ENCODE measurements at regions not wholly inside any gene's neighbourhood (a gene's known extent, or its start where the extent isn't known, plus 50 kb on each side); places are given as distances from the start of the nearest gene placed in this dataset.

DNA sequence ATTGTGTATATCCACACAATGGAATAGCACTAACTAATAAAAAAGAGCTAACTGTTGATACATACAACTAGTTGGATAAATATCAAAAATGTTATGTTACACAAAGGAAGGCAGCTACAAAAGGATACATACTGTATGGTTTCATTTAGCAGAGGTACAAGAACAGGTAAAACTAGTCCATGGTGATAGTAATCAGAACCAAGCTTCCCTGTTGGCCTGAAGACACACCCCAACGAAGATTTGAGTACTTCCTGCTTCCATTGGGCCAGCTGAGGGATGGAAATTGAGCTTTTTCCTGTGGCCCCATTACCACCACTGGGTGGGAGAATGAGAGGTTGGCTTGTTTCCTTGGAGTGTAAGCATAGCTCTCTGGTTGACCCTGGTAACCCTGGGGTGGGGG is 117.3 kb upstream of the CADPS start:
- CTCF ChIA-PET (ENCODE audit: unreplicated experiment), result no interaction called here
- H3K9me3 ChIP-seq (ENCODE audit: low read length), result no peaks in the 10 kb centered on the region
- H3K36me3 ChIP-seq (ENCODE audit: insufficient read depth, low read length), result no peaks in the 10 kb centered on the region
- no peak overlapping the region for H3K4me3 ChIP-seq (ENCODE audit: low read depth, low read length, poor library complexity, severe bottlenecking)
- no TSS peak for BruUV-seq (replicated peaks)
- H4K20me1 ChIP-seq (ENCODE audit: insufficient read depth, low read length), result no peaks in the 10 kb centered on the region
- H3K79me2 ChIP-seq (ENCODE audit: insufficient read depth, low read depth, low read length), result no peaks in the 10 kb centered on the region
- H3K9me2 ChIP-seq (ENCODE audit: insufficient read depth, low read length), result no peaks in the 10 kb centered on the region
- no peaks in the 10 kb centered on the region for H3K4me1 ChIP-seq (ENCODE audit: insufficient read depth, low read length, poor library complexity, severe bottlenecking)
- intact Hi-C loops (cut with micrococcal nuclease; ENCODE audit: unreplicated experiment), result no loop called here
- no peak overlapping the region for H2AFZ ChIP-seq (ENCODE audit: low read length)
- H3K27ac ChIP-seq (ENCODE audit: low read depth, low read length, poor library complexity, severe bottlenecking), result no peak overlapping the region
- POLR2A ChIA-PET, result interaction anchor here (0.9 to 1.0 kb wide), 2 partner anchors 13 to 17 kb away, joined by 3 read pairs; no protein-coding TSS in a partner anchor
- TF ChIP-seq EZH2phosphoT487 (IDR thresholded peaks at IDR 0.05; ENCODE audit: borderline replicate concordance, low read depth, low read length) (no peak), CTCF (conservative IDR thresholded peaks at IDR 0.05; ENCODE audit: low read length) (no peak)
- DNase-seq (ENCODE audit: low spot score), result no peak
- H3K4me2 ChIP-seq (ENCODE audit: low read length), result no peak overlapping the region

DNA sequence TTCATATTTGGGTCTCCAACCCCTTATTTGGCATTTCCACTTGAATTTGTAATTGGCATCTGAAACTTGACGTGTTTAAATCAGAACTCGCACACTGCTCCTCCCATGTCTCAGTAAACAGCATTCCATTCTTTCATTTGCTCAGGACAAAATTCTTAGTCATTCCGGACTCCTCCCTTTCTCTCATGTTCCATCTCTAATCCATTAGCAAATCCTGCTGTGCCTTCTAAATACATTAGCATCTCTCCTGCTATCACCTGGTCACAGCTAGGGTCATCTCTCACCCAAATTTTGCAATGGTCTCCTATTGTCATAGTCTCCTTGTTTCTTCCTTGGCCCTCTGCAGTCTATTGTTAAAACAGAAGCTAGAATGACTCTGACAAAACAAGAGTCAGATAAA is 119.9 kb upstream of the CADPS start:
- H3K4me3 ChIP-seq (ENCODE audit: low read depth, low read length, poor library complexity, severe bottlenecking), result no peak overlapping the region
- H3K79me2 ChIP-seq (ENCODE audit: insufficient read depth, low read depth, low read length), result no peaks in the 10 kb centered on the region
- H3K4me2 ChIP-seq (ENCODE audit: low read length), result no peak overlapping the region
- no peak for DNase-seq (ENCODE audit: low spot score)
- no peaks in the 10 kb centered on the region for H3K9me2 ChIP-seq (ENCODE audit: insufficient read depth, low read length)
- H3K4me1 ChIP-seq (ENCODE audit: insufficient read depth, low read length, poor library complexity, severe bottlenecking), result no peaks in the 10 kb centered on the region
- H3K27ac ChIP-seq (ENCODE audit: low read depth, low read length, poor library complexity, severe bottlenecking), result no peak overlapping the region
- no peaks in the 10 kb centered on the region for H3K36me3 ChIP-seq (ENCODE audit: insufficient read depth, low read length)
- intact Hi-C loops (cut with micrococcal nuclease; ENCODE audit: unreplicated experiment), result no loop called here
- POLR2A ChIA-PET, result no interaction called here
- TF ChIP-seq CTCF (conservative IDR thresholded peaks at IDR 0.05; ENCODE audit: low read length) (no peak), EZH2phosphoT487 (IDR thresholded peaks at IDR 0.05; ENCODE audit: borderline replicate concordance, low read depth, low read length) (no peak)
- no TSS peak for BruUV-seq (replicated peaks)
- no peaks in the 10 kb centered on the region for H3K9me3 ChIP-seq (ENCODE audit: low read length)
- CTCF ChIA-PET (ENCODE audit: unreplicated experiment), result no interaction called here
- H4K20me1 ChIP-seq (ENCODE audit: insufficient read depth, low read length), result no peaks in the 10 kb centered on the region
- H2AFZ ChIP-seq (ENCODE audit: low read length), result no peak overlapping the region

DNA sequence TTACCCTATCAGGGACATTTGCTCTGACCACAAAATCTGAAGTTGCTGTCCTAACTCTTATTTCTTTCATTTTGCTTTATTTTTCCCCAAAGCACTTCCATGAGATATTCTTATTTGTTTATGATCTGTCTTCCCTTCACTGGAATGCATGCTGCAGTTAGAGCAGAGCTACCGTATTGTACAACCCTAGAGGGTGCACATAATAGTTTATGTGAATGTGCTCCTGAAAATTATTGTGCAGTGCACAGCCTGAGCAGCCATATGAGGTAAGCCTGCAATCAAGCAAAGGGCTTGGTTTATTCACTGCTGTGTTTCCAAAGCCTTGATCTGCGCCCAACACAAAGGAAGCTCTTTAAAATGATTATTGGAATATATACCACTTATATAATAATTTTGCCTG is 120.3 kb upstream of the CADPS start:
- no peaks in the 10 kb centered on the region for H3K79me2 ChIP-seq (ENCODE audit: insufficient read depth, low read depth, low read length)
- H3K4me3 ChIP-seq (ENCODE audit: low read depth, low read length, poor library complexity, severe bottlenecking), result no peak overlapping the region
- no peak for DNase-seq (ENCODE audit: low spot score)
- H2AFZ ChIP-seq (ENCODE audit: low read length), result no peak overlapping the region
- no peaks in the 10 kb centered on the region for H3K4me1 ChIP-seq (ENCODE audit: insufficient read depth, low read length, poor library complexity, severe bottlenecking)
- ChIA-PET POLR2A (interaction anchor here (0.6 kb wide), 1 partner anchor 18 kb away, joined by 3 read pairs; no protein-coding TSS in a partner anchor), CTCF (ENCODE audit: unreplicated experiment) (interaction anchor here (0.6 kb wide), 1 partner anchor 330 kb away, joined by 3 read pairs; no protein-coding TSS in a partner anchor)
- no peak overlapping the region for H3K27ac ChIP-seq (ENCODE audit: low read depth, low read length, poor library complexity, severe bottlenecking)
- H3K9me2 ChIP-seq (ENCODE audit: insufficient read depth, low read length), result no peaks in the 10 kb centered on the region
- H3K36me3 ChIP-seq (ENCODE audit: insufficient read depth, low read length), result no peaks in the 10 kb centered on the region
- intact Hi-C loops (cut with micrococcal nuclease; ENCODE audit: unreplicated experiment), result no loop called here
- H3K9me3 ChIP-seq (ENCODE audit: low read length), result no peaks in the 10 kb centered on the region
- no peak overlapping the region for H3K4me2 ChIP-seq (ENCODE audit: low read length)
- no TSS peak for BruUV-seq (replicated peaks)
- TF ChIP-seq EZH2phosphoT487 (IDR thresholded peaks at IDR 0.05; ENCODE audit: borderline replicate concordance, low read depth, low read length) (no peak), CTCF (conservative IDR thresholded peaks at IDR 0.05; ENCODE audit: low read length) (no peak)
- no peaks in the 10 kb centered on the region for H4K20me1 ChIP-seq (ENCODE audit: insufficient read depth, low read length)
